HG03575 (cell line): ENCODE measurements at regions not wholly inside any gene's neighbourhood (a gene's known extent, or its start where the extent isn't known, plus 50 kb on each side); places are given as distances from the start of the nearest gene placed in this dataset.
"Not testable (repeated sequence)": the region's sequence is repeated elsewhere in the genome, so short reads cannot be mapped to it uniquely, and the experiment has no call there.

Experiments used
- ATAC-seq: cut with Tn5 transposase; IDR thresholded peaks from one replicate; pipeline ENCODE4 v1.9.1; 2021; ENCODE audit not compliant: unreplicated experiment, insufficient number of reproducible peaks, low FRiP score; ENCODE audit errors: extremely low read depth

- ATAC-seq = no peak
Observed at GRCh38 chr11:122202161-122202950, 86.3 kb upstream of the BLID start.

- no peak for ATAC-seq
Observed at GRCh38 chr11:122201106-122201505, 85.1 kb upstream of the BLID start.

GRCh38 chr11:122199661-122200060 lies 83.6 kb upstream of the BLID start:
- ATAC-seq = no peak

DNA sequence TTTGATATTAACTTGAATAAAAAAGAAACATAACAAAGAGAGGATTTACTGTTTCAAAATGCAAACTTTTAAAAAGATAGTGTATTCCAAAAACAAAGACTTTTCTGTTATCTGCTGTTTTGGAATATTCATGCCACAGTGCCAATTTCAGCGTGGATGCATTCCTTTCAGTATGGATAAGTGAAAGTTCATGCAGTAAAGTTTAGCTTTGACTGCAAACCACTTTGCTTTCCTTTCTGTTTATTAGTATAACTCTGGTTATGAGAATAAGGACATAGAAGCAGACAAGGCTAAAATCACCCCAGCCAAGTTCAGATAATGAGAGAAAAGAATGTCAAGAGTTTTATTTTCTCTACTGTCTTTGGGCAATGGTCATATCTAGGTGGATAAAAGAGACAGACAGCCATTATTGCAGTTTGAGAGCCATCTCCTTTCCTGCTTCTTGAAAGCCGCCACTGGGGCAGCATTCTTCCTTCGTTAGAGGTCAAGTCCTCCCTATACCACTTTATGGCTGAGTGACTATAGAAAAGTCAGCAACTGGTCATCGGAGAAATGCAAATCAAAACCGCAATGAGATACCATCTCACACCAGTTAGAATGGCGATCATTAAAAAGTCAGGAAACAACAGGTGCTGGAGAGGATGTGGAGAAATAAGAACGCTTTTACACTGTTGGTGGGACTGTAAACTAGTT lies 82.4 kb upstream of the BLID start:
- ATAC-seq = no peak

GRCh38 chr11:122197066-122197987 lies 81.3 kb upstream of the BLID start:
- ATAC-seq = no peak

DNA sequence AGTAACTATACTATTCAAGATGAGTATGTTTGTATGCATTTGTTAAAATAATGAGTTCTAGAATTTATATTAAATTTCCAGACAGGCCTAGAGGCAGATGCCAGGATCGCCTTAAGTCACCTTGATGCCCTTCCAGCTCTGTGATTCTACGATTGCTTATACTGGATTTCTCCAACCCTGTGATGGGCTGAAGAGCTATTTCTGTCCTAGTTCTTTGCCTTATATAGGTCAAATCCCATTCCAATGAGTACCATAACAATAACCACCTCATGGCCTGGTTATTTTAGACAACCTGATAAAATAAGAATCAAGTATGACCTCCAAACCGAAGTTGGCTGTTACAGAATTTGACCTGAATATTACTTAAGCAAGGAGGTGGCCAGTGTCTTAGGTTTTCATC lies 79.8 kb upstream of the BLID start:
- no peak for ATAC-seq

DNA sequence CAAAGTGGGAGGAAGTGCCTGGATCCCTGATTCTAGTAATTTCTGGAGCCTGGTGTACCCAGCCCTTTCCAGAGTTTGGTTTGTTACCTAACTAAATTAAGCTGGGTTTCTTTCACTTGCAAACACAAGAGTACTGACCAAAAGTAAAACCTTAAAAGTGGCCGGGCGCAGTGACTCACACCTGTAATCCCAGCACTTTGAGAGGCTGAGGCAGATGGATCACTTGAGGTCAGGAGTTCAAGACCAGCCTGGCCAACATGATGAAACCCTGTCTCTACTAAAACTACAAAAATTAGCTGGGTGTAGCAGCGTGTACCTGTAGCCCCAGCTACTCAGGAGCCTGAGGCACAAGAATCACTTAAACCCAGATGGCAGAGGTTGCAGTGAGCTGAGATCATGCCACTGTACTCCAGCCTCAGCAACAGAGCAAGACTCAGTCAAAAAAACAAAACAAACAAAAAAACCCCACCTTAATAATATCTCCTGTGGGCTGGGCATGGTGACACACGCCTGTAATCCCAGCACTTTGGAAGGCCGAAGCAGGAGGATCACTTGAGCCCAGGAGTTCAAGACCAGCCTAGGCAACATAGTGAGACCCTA lies 78.0 kb upstream of the BLID start:
- not testable (repeated sequence) for ATAC-seq

GRCh38 chr11:122193457-122193856 lies 77.4 kb upstream of the BLID start:
- ATAC-seq = no peak

DNA sequence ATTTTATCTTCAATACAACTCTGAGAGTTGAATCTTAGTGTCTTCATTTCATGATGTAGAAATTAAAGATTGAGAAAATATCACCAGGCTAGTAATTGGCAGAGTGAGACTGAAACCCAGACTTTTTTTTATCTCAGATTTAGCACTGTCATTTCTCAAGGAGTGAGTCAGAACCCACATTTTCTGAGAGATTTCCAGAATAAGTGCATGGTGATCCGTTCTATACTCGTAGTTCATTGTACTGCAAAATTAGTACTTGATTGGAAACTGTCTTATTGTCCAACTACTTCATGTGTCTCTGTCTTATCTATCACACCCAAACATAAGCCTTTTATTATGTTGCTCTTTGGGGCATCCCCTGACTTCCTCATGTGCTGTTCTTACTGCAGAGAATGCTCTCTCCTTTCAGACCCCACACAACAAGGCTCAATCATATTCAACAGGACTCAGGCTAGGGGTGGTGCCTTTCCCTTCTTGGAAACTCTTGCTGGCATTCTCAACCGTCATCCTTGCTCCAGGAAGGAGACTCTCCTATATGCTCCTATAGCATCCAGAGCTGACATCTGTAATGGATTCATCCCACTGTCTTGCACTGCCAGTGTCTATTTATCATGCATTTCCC lies 76.7 kb upstream of the BLID start:
- no peak for ATAC-seq

DNA sequence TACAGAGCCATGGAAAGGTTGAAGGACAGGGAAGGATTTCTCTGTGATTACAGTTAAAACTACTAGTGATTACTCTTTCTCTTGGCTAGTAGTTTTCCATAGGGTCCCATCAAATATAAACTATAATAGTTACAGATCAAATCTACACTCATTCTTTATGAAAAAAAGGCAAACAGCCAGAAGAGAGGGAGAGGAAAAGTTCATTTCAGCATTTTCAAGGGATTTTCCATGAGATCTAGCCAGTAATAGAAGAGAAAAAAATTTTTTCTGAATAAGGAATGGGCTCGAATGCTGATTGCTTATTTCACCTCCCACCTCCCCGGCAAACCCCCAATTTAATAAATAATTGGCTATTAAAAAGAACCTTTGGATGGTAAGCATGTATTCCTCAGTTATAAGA lies 74.8 kb upstream of the BLID start:
- ATAC-seq = no peak

- no peak for ATAC-seq
Observed at GRCh38 chr11:122189229-122189628, 73.2 kb upstream of the BLID start.

DNA sequence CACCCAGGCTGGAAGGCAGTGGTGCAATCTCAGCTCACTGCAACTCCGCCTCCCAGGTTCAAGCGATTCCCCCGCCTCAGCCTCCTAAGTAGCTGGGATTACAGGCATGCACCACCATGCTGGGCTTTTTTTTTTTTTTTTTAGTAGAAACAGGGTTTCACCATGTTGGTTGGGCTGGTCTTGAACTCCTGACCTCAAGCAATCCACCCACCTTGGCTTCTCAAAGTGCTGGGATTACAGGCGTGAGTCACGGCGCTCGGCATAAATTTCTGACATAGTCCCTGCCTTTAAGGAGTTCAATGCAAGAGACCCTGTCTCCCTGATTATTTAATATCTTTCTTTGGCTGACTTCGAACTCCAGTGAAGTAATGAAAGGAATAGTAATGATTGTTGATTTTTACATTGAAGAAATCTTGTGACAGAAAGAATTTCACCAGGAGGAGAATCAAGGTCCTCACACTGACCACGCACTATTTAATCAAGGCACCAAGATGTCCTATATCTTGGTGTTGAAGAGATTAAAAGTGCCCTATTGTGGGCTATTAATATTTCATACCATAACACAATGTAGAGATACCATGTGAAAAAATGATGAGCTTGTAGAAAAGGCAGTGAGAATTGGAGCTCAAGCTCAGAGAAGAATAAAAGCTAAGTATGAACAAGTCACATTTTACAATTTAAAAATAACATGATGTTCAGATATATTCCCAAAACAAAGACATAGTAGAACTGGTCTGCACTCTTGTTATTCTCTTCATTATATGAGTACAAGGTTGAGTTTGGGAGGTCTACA lies 71.6 kb upstream of the BLID start:
- ATAC-seq = no peak

- no peak for ATAC-seq
Observed at GRCh38 chr11:122186439-122187080, 70.5 kb upstream of the BLID start.

- ATAC-seq = no peak
Observed at GRCh38 chr11:122183933-122184332, 67.9 kb upstream of the BLID start.

GRCh38 chr11:122181893-122182292 lies 65.9 kb upstream of the BLID start:
- no peak for ATAC-seq

DNA sequence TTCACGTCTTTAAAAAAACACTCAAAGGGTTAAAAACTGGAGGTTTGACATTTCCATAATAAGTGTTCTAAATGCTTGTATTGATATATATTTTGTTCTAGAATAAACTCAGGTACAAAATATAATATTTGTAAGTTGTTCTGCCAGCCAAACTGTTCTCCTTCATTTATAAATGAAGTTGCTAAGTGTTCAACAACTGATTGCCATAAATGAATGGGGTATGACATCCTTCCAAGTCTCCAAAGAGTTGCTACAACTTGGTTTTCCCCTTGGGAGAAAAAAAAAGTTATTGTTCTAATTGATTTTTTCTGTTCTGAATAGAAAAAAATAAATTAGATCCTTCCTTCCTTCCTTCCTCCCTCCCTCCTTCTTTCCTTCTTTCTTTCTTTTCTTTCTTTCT lies 65.4 kb upstream of the BLID start:
- ATAC-seq = no peak

DNA sequence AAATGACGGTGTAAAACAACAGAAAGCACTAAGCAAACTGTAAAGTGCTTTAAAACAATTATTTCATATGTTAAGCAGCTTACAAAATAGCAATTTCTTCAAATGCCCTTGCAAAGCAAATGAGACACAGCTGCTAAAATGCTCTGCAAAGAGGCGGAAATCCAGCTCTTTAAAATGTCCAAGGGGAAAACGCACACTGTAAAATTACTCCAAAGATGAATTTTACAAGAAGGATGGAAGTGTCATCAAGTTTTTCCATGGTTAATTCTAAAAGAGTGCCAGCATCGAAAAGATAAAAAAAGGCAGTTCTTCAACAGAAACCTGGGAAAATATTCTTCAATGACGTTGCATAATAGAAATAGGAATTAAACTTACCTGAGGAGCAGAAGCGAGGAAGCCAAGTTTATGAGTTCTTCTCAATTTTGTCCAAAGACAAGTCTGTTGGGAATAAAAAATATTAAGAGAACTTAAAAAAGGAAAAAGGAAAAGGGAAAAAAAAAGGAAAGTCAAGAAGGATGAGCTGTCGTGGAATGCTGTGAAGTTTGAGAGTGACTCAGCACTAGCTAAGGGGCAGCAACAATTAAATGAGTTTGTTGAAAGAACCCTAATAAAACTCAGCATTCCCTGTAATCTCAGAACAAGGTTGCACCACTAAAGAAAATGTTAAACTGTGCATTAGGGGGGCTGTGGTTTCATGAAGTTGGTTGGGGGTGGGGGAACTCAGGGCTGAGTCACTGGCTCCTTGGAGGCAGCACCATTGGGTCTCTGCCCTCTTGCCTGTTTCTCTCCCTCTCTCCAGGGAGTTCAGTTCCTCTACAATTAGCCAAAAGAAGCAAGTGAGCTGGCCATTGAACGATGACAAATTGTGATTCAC lies 64.2 kb upstream of the BLID start:
- no peak for ATAC-seq
